Trophoblast cell (in vitro differentiated cells and primary cell): ENCODE measurements at regions not wholly inside any gene's neighbourhood (a gene's known extent, or its start where the extent isn't known, plus 50 kb on each side); places are given as distances from the start of the nearest gene placed in this dataset.
A peak's percentile ranks its signal among the peaks of the same experiment; 100 is the strongest.
"Not testable (repeated sequence)": the region's sequence is repeated elsewhere in the genome, so short reads cannot be mapped to it uniquely, and the experiment has no call there.

Source experiments
- DNase-seq, 2 donors: peaks; one replicate each; pipeline ENCODE4 v3.0.0-alpha.2; 2016
- H2AFZ ChIP-seq: 2 replicates; pipeline ENCODE4 v1.6.1; 2013; ENCODE audit warnings: low read length, moderate library complexity, mild to moderate bottlenecking; ENCODE audit not compliant: insufficient read depth, poor library complexity
- H2AK5ac ChIP-seq: 2 replicates; pipeline ENCODE4 v1.6.1; 2013; ENCODE audit warnings: mild to moderate bottlenecking, low read length
- H2BK120ac ChIP-seq: 2 replicates; pipeline ENCODE4 v1.6.1; 2013; ENCODE audit warnings: low read length, mild to moderate bottlenecking, moderate library complexity; ENCODE audit not compliant: insufficient read depth, poor library complexity
- H2BK12ac ChIP-seq: 2 replicates; pipeline ENCODE4 v1.6.1; 2013; ENCODE audit warnings: mild to moderate bottlenecking, low read length, moderate library complexity
- H2BK5ac ChIP-seq: 2 replicates; pipeline ENCODE4 v1.6.1; 2013; ENCODE audit warnings: low read length, low read depth, moderate library complexity, mild to moderate bottlenecking; ENCODE audit not compliant: poor library complexity
- H3K14ac ChIP-seq: 2 replicates; pipeline ENCODE4 v1.6.1; 2013; ENCODE audit warnings: mild to moderate bottlenecking, low read length
- H3K18ac ChIP-seq: 2 replicates; pipeline ENCODE4 v1.6.1; 2013; ENCODE audit warnings: mild to moderate bottlenecking, low read length
- H3K23ac ChIP-seq: 2 replicates; pipeline ENCODE4 v1.6.1; 2013; ENCODE audit warnings: low read length
- H3K27ac ChIP-seq: 2 replicates; pipeline ENCODE4 v1.5.1; 2013; ENCODE audit warnings: low read depth, mild to moderate bottlenecking, inconsistent platforms, low read length, moderate library complexity
- H3K27me3 ChIP-seq: 2 replicates; pipeline ENCODE4 v1.6.1; 2013; ENCODE audit warnings: inconsistent platforms, mild to moderate bottlenecking, low read length, moderate library complexity; ENCODE audit not compliant: insufficient read depth
- H3K36me3 ChIP-seq, 2 experiments: 1 replicate in 1 of 2; 2 replicates in 1 of 2; pipeline ENCODE4 v1.6.1; 2013; ENCODE audit warnings: low read length in 2 of 2, mild to moderate bottlenecking in 2 of 2, moderate library complexity in 1 of 2; ENCODE audit not compliant: insufficient read depth in 2 of 2, control insufficient read depth in 1 of 2
- H3K4ac ChIP-seq: 2 replicates; pipeline ENCODE4 v1.6.1; 2013; ENCODE audit warnings: low read depth, mild to moderate bottlenecking, low read length, moderate library complexity
- H3K4me1 ChIP-seq, 2 experiments: 1 replicate in 1 of 2; 2 replicates in 1 of 2; pipeline ENCODE4 v1.6.1; 2013; ENCODE audit warnings: low read length in 2 of 2, mild to moderate bottlenecking in 2 of 2, moderate library complexity in 1 of 2; ENCODE audit not compliant: insufficient read depth in 2 of 2, control insufficient read depth in 1 of 2
- H3K4me2 ChIP-seq: 2 replicates; pipeline ENCODE4 v1.6.1; 2013; ENCODE audit warnings: inconsistent platforms, mild to moderate bottlenecking, low read length, moderate library complexity
- H3K4me3 ChIP-seq: 2 replicates; pipeline ENCODE4 v1.5.1; 2013; ENCODE audit warnings: mild to moderate bottlenecking, low read depth, low read length, inconsistent platforms
- H3K79me1 ChIP-seq: one replicate; pipeline ENCODE4 v1.6.1; 2013; ENCODE audit warnings: low read length
- H3K79me2 ChIP-seq: 2 replicates; pipeline ENCODE4 v1.6.1; 2013; ENCODE audit warnings: low read length, mild to moderate bottlenecking; ENCODE audit not compliant: control insufficient read depth, insufficient read depth, poor library complexity
- H3K9ac ChIP-seq: 2 replicates; pipeline ENCODE4 v1.6.1; 2013; ENCODE audit warnings: mild to moderate bottlenecking, low read length
- H3K9me3 ChIP-seq: 2 replicates; pipeline ENCODE4 v1.6.1; 2013; ENCODE audit warnings: low read depth, mild to moderate bottlenecking, control low read depth, inconsistent platforms, low read length; ENCODE audit not compliant: insufficient read depth
- H4K12ac ChIP-seq: 2 replicates; pipeline ENCODE4 v1.6.1; 2013; ENCODE audit warnings: low read depth, mild to moderate bottlenecking, low read length, moderate library complexity
- H4K8ac ChIP-seq: 2 replicates; pipeline ENCODE4 v1.6.1; 2013; ENCODE audit warnings: low read depth, mild to moderate bottlenecking, low read length, moderate library complexity
- H4K91ac ChIP-seq: one replicate; pipeline ENCODE4 v1.6.1; 2013; ENCODE audit warnings: low read depth, mild to moderate bottlenecking, low read length, moderate library complexity
- WGBS: extraction: QIAGEN DNeasy Blood & Tissue Kit; methylation state at CpG from one replicate; pipeline ENCODE4 v1.1.7; 2013; ENCODE audit warnings: missing lambda C conversion rate; ENCODE audit not compliant: insufficient read length, insufficient coverage; ENCODE audit errors: extremely low coverage; 5-methylcytosine and 5-hydroxymethylcytosine counted together

DNA sequence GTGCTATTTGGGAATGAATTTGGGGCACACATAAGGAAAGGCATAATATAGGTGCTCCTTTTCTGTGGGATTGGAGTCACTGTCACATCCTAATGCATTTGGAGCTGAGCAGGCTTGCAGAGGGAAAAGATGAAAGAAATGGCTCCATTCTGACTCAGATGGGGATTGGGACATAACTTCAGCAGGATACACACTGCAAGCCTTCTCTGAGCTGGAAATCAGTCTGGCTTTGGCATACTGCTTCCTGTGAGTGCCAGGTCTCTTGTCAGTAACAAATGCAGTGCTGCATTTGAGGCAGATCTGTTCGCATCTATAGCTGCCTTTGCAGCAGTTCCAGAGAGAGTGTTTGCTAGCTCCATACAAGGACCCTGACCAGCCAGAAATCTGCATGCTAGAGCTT, 98.7 kb downstream of the SRGAP2 start:
- H3K4me3 ChIP-seq, H3K79me1 ChIP-seq, H3K4ac ChIP-seq, H2BK12ac ChIP-seq, H2AK5ac ChIP-seq, H3K79me2 ChIP-seq, H2BK120ac ChIP-seq, H3K9ac ChIP-seq, H3K27ac ChIP-seq, H3K4me2 ChIP-seq, H3K27me3 ChIP-seq, DNase-seq, H3K9me3 ChIP-seq, H2BK5ac ChIP-seq, H3K18ac ChIP-seq, H4K8ac ChIP-seq, H3K4me1 ChIP-seq, H2AFZ ChIP-seq, H3K23ac ChIP-seq, H3K36me3 ChIP-seq, H4K12ac ChIP-seq, H4K91ac ChIP-seq, H3K14ac ChIP-seq: not testable (repeated sequence)
- WGBS = no CpG with 5 or more reads among the region's 1 CpG

- H3K14ac ChIP-seq, H3K27me3 ChIP-seq, H2BK5ac ChIP-seq, H3K27ac ChIP-seq, H3K4me1 ChIP-seq, H3K4me3 ChIP-seq, H2AFZ ChIP-seq, H3K79me2 ChIP-seq, H4K91ac ChIP-seq, H3K9ac ChIP-seq, H3K9me3 ChIP-seq, H2BK12ac ChIP-seq, DNase-seq, H2BK120ac ChIP-seq, H3K4me2 ChIP-seq, H2AK5ac ChIP-seq, H4K12ac ChIP-seq, H3K79me1 ChIP-seq, H3K23ac ChIP-seq, H4K8ac ChIP-seq, H3K36me3 ChIP-seq, H3K18ac ChIP-seq, H3K4ac ChIP-seq: not testable (repeated sequence)
- no CpG with 5 or more reads among the region's 31 CpGs for WGBS
Observed at GRCh38 chr1:206307442-206307841, 104.1 kb downstream of the SRGAP2 start.

DNA sequence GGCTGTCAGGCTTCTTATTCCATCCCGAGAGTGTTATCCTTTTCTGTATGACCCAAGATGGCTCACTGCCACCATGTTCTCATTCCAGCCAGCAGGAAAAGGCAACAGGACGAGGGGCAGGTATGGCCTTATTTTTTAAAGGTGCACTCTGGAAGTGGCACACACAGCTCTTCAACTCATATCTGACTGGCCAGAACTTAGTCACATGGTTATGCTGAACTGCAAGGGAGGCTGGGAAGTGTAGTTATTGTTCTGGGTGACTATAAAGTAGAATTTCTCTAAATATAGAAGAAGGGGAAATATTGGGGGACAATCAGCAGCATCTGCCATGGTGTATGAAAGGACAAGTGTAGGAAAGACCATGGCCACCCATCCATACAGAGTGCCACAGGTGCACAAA, 107.6 kb downstream of the SRGAP2 start:
- not testable (repeated sequence) for DNase-seq, H3K18ac ChIP-seq, H2AFZ ChIP-seq, H2BK120ac ChIP-seq, H3K14ac ChIP-seq, H3K36me3 ChIP-seq, H2BK12ac ChIP-seq, H3K79me1 ChIP-seq, H3K23ac ChIP-seq, H2AK5ac ChIP-seq, H4K91ac ChIP-seq, H3K79me2 ChIP-seq, H3K4me3 ChIP-seq, H3K27me3 ChIP-seq, H3K4ac ChIP-seq, H3K27ac ChIP-seq, H3K4me2 ChIP-seq, H4K12ac ChIP-seq, H3K9me3 ChIP-seq, H2BK5ac ChIP-seq, H3K4me1 ChIP-seq, H4K8ac ChIP-seq, H3K9ac ChIP-seq
- WGBS = no CpG with 5 or more reads among the region's 2 CpGs

DNA sequence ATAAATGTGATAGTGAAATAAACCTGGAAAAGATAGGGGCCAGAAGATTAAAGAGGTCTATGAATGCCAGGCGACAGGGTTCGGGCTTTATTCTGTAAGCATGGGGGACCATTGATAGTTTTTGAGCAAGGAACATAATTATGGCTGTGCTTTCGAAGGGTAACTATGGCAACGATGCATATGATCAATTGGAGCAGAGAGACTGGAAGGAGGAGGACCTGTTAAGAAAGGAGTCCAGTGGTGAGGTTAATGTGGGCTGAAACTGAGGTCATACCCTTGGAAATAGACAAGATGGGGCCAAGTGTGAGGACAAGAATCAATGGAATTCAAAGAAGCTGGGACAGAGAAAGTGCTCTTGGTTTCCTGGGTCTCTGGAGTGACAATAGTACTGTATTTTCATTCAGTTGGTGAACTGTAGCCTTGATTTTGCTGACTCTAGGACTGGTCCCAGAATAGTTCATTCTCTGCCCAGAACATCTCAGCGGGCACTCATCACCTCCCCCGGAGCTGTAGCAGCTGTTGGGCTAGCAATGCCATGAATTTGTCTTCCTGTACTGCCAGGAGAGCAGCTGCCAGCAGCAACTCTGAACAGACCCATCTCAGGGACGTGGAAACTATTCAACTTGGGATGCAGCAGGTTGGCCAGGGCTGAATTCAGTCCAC, 108.4 kb downstream of the SRGAP2 start:
- not testable (repeated sequence) for H2BK5ac ChIP-seq, H3K4ac ChIP-seq, H3K4me1 ChIP-seq, H2AFZ ChIP-seq, H2BK120ac ChIP-seq, H3K79me1 ChIP-seq, H2AK5ac ChIP-seq, H3K9ac ChIP-seq, H2BK12ac ChIP-seq, H3K36me3 ChIP-seq, H4K8ac ChIP-seq, H3K79me2 ChIP-seq, H3K4me3 ChIP-seq, H3K4me2 ChIP-seq, H3K27me3 ChIP-seq, H3K14ac ChIP-seq, H4K91ac ChIP-seq, H3K27ac ChIP-seq, H3K23ac ChIP-seq, H3K9me3 ChIP-seq, H4K12ac ChIP-seq, H3K18ac ChIP-seq
- peak in 1 of 2 donors; percentile 13 for DNase-seq
- WGBS = no CpG with 5 or more reads among the region's 7 CpGs
